RWPE1 (cell line): ENCODE measurements at regions not wholly inside any gene's neighbourhood (a gene's known extent, or its start where the extent isn't known, plus 50 kb on each side); places are given as distances from the start of the nearest gene placed in this dataset.

ENCODE experiments used
- CTCF ChIA-PET: fragments of 350-600 bp; sonication (Branson Sonifier 250); formaldehyde crosslinking; extraction: SDS; loops from one replicate; lab custom pipeline; 2021; lab: Yijun Ruan, JAX
- POLR2A ChIA-PET: fragments of 400-600 bp; formaldehyde crosslinking; extraction: SDS; loops from one replicate; lab custom pipeline; 2020; ENCODE audit warnings: antibody characterized with exemption; ENCODE audit not compliant: low non-redundant PET; lab: Yijun Ruan, JAX
- DNase-seq: peaks from one replicate; pipeline ENCODE4 v3.0.0; 2012; ENCODE audit warnings: low spot score
- H3K27ac ChIP-seq: fragments of 450-650 bp; 2 replicates; pipeline ENCODE4 v1.5.1; 2017
- CTCF ChIP-seq: fragments of 450-650 bp; conservative IDR thresholded peaks from 2 replicates; pipeline ENCODE4 v1.5.1; 2017; ENCODE audit warnings: low read depth, mild to moderate bottlenecking

- TF ChIP-seq CTCF, result no peak
- ChIA-PET CTCF (no interaction called here), POLR2A (no interaction called here)
- no peak for DNase-seq
- H3K27ac ChIP-seq, result no peak overlapping the region
Measured at GRCh38 chr6:65816991-65817390, 110.0 kb upstream of the EYS start.

GRCh38 chr6:65814071-65814470, 107.0 kb upstream of the EYS start:
- CTCF ChIA-PET, result interaction anchor here (0.6 kb wide), 1 partner anchor 1475 kb away, joined by 4 read pairs; no protein-coding TSS in a partner anchor
- DNase-seq, result no peak
- H3K27ac ChIP-seq, result no peak overlapping the region
- POLR2A ChIA-PET, result no interaction called here
- TF ChIP-seq CTCF, result no peak

- CTCF ChIA-PET, result no interaction called here
- no peak for DNase-seq
- TF ChIP-seq CTCF, result no peak
- H3K27ac ChIP-seq, result no peak overlapping the region
- POLR2A ChIA-PET, result no interaction called here
Measured at GRCh38 chr6:65803186-65803585, 96.2 kb upstream of the EYS start.

- POLR2A ChIA-PET, result no interaction called here
- no peak for DNase-seq
- no peak for TF ChIP-seq CTCF
- CTCF ChIA-PET, result no interaction called here
- H3K27ac ChIP-seq, result no peak overlapping the region
Measured at GRCh38 chr6:65799389-65799788, 92.4 kb upstream of the EYS start.

GRCh38 chr6:65798280-65799014, 91.4 kb upstream of the EYS start:
- ChIA-PET POLR2A (no interaction called here), CTCF (no interaction called here)
- H3K27ac ChIP-seq, result no peak overlapping the region
- no peak for DNase-seq
- TF ChIP-seq CTCF, result no peak

GRCh38 chr6:65790666-65791065, 83.6 kb upstream of the EYS start:
- ChIA-PET POLR2A (no interaction called here), CTCF (interaction anchor here (0.5 kb wide), 1 partner anchor 1161 kb away, joined by 3 read pairs; no protein-coding TSS in a partner anchor)
- no peak overlapping the region for H3K27ac ChIP-seq
- no peak for DNase-seq
- no peak for TF ChIP-seq CTCF
